Heart left ventricle (tissue), 13 donors: ENCODE measurements at regions not wholly inside any gene's neighbourhood (a gene's known extent, or its start where the extent isn't known, plus 50 kb on each side); places are given as distances from the start of the nearest gene placed in this dataset.

ENCODE experiments used
- CTCF ChIP-seq, 12 donors: fragments of 200-600 bp; sonication (generic) in 4 of 12; IDR thresholded peaks; one replicate each; pipeline versions ENCODE4 v1.5.0 to v1.8.0; 2018 to 2022; ENCODE audit warnings: antibody characterized with exemption in 12 of 12, mild to moderate bottlenecking in 5 of 12
- POLR2A ChIP-seq, 2 donors: fragments of 450-650 bp; IDR thresholded peaks; one replicate each; pipeline ENCODE4 v1.6.1; 2017; ENCODE audit warnings: antibody characterized with exemption in 2 of 2, mild to moderate bottlenecking in 2 of 2, moderate library complexity in 2 of 2
- donor health status: ischemic (EF 13 %, LVEDD 7.1; RV severe dilation, severe dysfunction).
- donor health status: DM: no; HTN: yes; CAD: no.
- donor health status: DM: no; HTN: no; CAD: no.
- donor health status: ischemic (EF 25% LVEDD 6.9; RV normal size, moderate dysfunction).
- donor health status: ischemic (EF 25% LVEDD 5.7; RV mildly dilated, moderate dysfunction).
- donor health status: ischemic (EF 35%, LVEDD 5.7; RV mildly dilated, moderate dysfunction).
- donor health status: nonischemic (EF 11% LVEDD 7.7; RV severe dilation, severe dysfunction).
- donor health status: DM: yes; HTN: yes; CAD: no.
- donor health status: PGD.
- donor health status: ischemic (EF 29% LVEDD 5.4; RV normal size, mild dysfunction).
- donor health status: nonischemic (EF 23%, LVEDD 6.1; RV moderate dilation, normal function).

DNA sequence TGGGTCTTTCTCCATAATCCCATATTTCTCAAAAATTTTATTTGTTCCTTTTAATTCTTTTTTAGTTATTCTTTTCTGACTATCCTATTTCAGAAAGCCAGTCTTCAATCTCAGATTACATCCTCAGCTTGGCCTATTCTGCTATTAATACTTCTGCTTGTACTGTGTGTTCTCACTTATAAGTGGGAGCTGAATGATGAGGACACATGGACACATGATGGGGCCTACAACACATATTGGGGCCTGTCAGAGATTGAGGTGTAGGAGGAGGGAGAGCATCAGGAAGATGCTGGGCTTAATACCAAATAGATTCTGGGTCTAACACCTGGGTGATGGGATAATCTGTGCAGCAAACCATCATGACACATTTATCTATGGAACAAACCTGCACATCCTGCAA lies 82.3 kb downstream of the MAGEE1 start:
- no peak for TF ChIP-seq CTCF (IDR thresholded peaks at IDR 0.05)
- TF ChIP-seq POLR2A (IDR thresholded peaks at IDR 0.05), result no peak
